Stomach (tissue), 8 donors: ENCODE measurements at regions not wholly inside any gene's neighbourhood (a gene's known extent, or its start where the extent isn't known, plus 50 kb on each side); places are given as distances from the start of the nearest gene placed in this dataset.

ENCODE experiments used
- DNase-seq, 2 donors: peaks; one replicate each; pipeline versions ENCODE4 v3.0.0 to v3.0.0-alpha.2; 2013 to 2019
- H3K27ac ChIP-seq, 5 donors: fragments of 200-600 bp in 4 of 5; sonication (generic) in 4 of 5; one replicate each; pipeline ENCODE4 v1.5.1; 2013 to 2019; ENCODE audit warnings: mild to moderate bottlenecking in 1 of 5, moderate library complexity in 1 of 5
- H3K27me3 ChIP-seq, 3 donors: fragments of 200-600 bp; sonication (generic); one replicate each; pipeline ENCODE4 v1.5.1; 2017 to 2019; ENCODE audit warnings: mixed run types in 1 of 3
- H3K36me3 ChIP-seq, 4 donors: fragments of 200-600 bp; sonication (generic); 1 replicate in 3 of 4; 2 replicates in 1 of 4; pipeline ENCODE4 v1.5.1; 2016 to 2019
- H3K4me1 ChIP-seq, 4 donors: fragments of 200-600 bp; sonication (generic); one replicate each; pipeline ENCODE4 v1.5.1; 2016 to 2019
- H3K4me3 ChIP-seq, 4 donors: fragments of 200-600 bp; sonication (generic) in 3 of 4; one replicate each; pipeline ENCODE4 v1.5.1; 2016 to 2019; ENCODE audit warnings: mild to moderate bottlenecking in 1 of 4
- H3K9me3 ChIP-seq, 4 donors: fragments of 200-600 bp; sonication (generic); one replicate each; pipeline ENCODE4 v1.5.1; 2016 to 2019
- EP300 ChIP-seq: sonication (generic); formaldehyde crosslinking; IDR thresholded peaks from one replicate; pipeline ENCODE4 v1.6.1; 2017; ENCODE audit warnings: antibody characterized with exemption
- POLR2A ChIP-seq, 4 donors: fragments of 450-650 bp; IDR thresholded peaks; one replicate each; pipeline ENCODE4 v1.6.1; 2016; ENCODE audit warnings: antibody characterized with exemption in 4 of 4, control low read depth in 2 of 4, mild to moderate bottlenecking in 1 of 4, moderate library complexity in 1 of 4
- POLR2AphosphoS5 ChIP-seq, 3 donors: sonication (generic); formaldehyde crosslinking; IDR thresholded peaks; one replicate each; pipeline ENCODE4 v1.6.1; 2016; ENCODE audit warnings: antibody characterized with exemption in 3 of 3
- WGBS, 5 donors: extraction: QIAGEN DNeasy Blood & Tissue Kit in 3 of 5; methylation state at CpG; one replicate each; pipeline versions ENCODE4 v1.1.5 to v1.1.7; 2013 to 2018; 5-methylcytosine and 5-hydroxymethylcytosine counted together
- intact Hi-C: fragments of 100-400 bp; cut with DNase I; formaldehyde crosslinking; loops from one replicate; pipeline ENCODE4 v1.15.1; 2023; ENCODE audit warnings: low total_unique reads
- TF ChIP-seq, protein P1 (sequence below), 7 experiments: fragments of 450-650 bp in 4 of 7; fragments of 200-600 bp in 3 of 7; sonication (generic) in 3 of 7; IDR thresholded peaks; one replicate each; pipeline ENCODE4 v1.5.1; 2016 to 2019; ENCODE audit warnings: antibody characterized with exemption in 7 of 7, control low read depth in 2 of 7, mild to moderate bottlenecking in 1 of 7
- donor health status: healthy with polysubstance abuse.
- donor health status: Bipolar disorder and iron deficiency.
- donor health status: healthy.

DNA sequence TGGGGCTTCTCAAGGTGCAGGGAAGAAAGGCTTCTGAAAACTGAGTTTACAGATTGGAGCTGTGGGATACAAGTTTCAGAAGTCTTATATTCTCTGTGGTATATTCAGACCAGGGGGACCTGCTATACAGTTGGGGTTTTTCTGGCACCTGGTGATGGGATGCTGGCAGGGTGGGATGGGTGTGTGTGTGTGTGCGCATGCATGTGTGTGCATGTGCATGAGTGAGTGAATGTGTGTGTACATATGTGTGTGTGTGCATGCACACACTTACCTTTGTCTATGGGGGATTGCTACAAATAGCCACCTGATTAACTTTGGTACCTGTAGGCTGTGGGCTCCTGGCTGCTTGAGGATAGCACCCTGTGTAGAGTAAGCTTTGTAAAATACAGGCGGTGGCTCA, 131.4 kb downstream of the PDCD6IP start:
- Histone ChIP-seq H3K36me3 (no peaks in the 10 kb centered on the region), H3K27ac (no peak overlapping the region), H3K4me1 (no peaks in the 10 kb centered on the region), H3K9me3 (no peaks in the 10 kb centered on the region), H3K4me3 (no peak overlapping the region), H3K27me3 (no peaks in the 10 kb centered on the region)
- DNase-seq = no peak
- TF ChIP-seq POLR2AphosphoS5 (IDR thresholded peaks at IDR 0.05) (no peak), POLR2A (IDR thresholded peaks at IDR 0.05) (no peak), EP300 (no peak)
- TF ChIP-seq, protein P1, sequence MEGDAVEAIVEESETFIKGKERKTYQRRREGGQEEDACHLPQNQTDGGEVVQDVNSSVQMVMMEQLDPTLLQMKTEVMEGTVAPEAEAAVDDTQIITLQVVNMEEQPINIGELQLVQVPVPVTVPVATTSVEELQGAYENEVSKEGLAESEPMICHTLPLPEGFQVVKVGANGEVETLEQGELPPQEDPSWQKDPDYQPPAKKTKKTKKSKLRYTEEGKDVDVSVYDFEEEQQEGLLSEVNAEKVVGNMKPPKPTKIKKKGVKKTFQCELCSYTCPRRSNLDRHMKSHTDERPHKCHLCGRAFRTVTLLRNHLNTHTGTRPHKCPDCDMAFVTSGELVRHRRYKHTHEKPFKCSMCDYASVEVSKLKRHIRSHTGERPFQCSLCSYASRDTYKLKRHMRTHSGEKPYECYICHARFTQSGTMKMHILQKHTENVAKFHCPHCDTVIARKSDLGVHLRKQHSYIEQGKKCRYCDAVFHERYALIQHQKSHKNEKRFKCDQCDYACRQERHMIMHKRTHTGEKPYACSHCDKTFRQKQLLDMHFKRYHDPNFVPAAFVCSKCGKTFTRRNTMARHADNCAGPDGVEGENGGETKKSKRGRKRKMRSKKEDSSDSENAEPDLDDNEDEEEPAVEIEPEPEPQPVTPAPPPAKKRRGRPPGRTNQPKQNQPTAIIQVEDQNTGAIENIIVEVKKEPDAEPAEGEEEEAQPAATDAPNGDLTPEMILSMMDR (IDR thresholded peaks at IDR 0.05) = no peak
- intact Hi-C loops = no loop called here
- WGBS, 5 donors = 77 to 92% (median 85%) methylated on average over 2 of the region's 2 CpGs

DNA sequence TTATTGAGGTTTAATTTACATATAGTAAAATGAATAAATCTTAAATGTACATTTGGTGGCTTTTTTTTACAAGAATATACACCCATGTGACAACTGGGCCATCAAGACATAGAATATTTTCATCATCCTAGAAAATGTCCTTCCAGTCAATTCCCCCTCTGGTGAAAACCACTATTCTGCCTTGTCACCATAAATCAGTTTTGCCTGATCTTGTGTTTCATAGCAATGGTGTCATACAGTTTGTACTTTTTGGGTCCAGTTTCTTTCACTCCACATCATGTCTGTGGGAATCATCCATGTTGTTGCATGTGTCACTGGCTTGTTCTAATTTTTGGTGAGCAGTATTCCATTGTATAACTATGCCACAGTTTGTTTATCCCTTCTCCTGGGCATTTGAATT, 133.1 kb downstream of the PDCD6IP start:
- H3K27ac ChIP-seq = no peak overlapping the region
- intact Hi-C loops = no loop called here

DNA sequence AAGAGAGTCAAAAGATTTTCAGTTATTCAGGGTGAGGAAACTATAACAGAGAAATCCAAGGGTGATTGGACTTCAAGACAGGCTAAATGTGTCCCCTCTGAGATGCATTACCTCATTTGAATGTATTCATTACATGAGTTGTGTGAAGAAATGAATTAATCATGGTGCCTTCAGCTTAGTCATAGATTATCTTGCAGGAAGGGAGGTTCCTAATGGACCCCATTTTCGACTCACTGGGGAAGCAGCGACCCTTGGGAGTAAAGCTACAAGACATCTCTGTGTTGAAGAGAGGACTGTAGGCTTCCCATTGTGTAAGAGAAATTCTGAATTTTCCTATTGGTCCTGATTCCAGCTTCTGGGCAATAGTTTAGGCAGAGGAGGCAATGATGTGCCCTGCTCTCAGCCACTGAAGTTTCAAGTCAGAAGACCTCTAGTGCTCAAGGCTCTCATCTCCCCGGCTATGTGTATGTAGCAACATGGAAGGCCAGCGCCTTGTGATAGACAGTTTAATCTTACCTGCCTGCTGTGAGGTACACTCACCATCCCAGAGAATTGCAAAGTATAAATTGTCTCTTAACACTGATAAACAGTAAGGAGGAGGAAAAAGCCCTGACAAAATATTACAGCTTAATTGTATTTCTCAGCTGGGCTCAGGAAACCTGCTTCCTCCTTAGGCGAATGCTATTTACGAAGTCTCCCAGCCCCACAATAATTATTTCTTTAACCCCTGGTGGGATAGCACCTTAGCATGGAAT, 133.8 kb downstream of the PDCD6IP start:
- no peaks in the 10 kb centered on the region for H3K9me3 ChIP-seq
- TF ChIP-seq POLR2A (IDR thresholded peaks at IDR 0.05) (no peak), POLR2AphosphoS5 (IDR thresholded peaks at IDR 0.05) (no peak), EP300 (no peak)
- TF ChIP-seq, protein P1 (IDR thresholded peaks at IDR 0.05) = no peak
- no peak for DNase-seq
- no peaks in the 10 kb centered on the region for H3K27me3 ChIP-seq
- WGBS, 5 donors = 70 to 86% (median 80%) methylated on average over 6 of the region's 6 CpGs
- intact Hi-C loops = no loop called here
- no peaks in the 10 kb centered on the region for H3K4me1 ChIP-seq
- no peak overlapping the region for H3K27ac ChIP-seq
- H3K4me3 ChIP-seq = no peak overlapping the region
- no peaks in the 10 kb centered on the region for H3K36me3 ChIP-seq

More for the DNA sequence above, 133.1 kb downstream of the PDCD6IP start:
- TF ChIP-seq EP300 (no peak), POLR2A (IDR thresholded peaks at IDR 0.05) (no peak), POLR2AphosphoS5 (IDR thresholded peaks at IDR 0.05) (no peak)
- TF ChIP-seq, protein P1 (IDR thresholded peaks at IDR 0.05) = no peak
- Histone ChIP-seq H3K36me3 (no peaks in the 10 kb centered on the region), H3K27me3 (no peaks in the 10 kb centered on the region), H3K9me3 (no peaks in the 10 kb centered on the region), H3K4me3 (no peak overlapping the region), H3K4me1 (no peaks in the 10 kb centered on the region)
- no peak for DNase-seq

DNA sequence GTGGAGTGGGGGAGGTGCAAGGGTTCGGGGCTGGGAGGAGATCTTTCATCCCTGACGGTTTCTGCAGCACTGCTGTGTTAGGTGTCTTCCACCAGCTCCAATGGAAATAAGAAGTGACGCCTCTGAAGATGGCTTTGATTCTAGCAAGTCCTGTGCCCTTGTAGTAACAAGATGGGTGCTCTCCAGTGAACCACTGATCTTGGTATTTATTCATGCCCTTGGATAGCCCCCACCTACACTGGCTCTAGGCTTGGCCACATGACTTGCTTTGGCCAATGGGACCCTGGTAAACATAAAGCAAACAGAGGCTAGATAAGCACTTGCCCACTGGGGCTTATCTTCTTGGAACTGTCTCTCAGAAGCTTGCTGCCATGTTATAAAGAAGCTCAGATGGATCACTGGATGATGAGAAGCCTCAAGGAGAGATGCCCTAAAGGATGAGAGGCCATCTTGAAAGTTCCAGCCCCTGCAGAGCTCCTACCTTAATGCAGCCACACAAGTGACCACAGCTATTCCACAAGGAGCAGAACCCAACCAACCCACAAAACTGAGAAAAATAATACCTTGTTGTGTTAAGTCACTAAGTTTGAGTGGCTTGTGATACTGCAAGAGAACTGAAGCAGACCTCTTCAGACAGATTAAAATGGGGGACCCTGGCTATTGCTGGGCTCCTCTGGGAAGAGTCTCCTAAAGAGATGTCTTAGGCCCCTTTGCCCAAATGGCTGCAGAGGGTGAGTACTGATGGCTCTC, 137.9 kb downstream of the PDCD6IP start:
- Histone ChIP-seq H3K9me3 (no peaks in the 10 kb centered on the region), H3K36me3 (no peaks in the 10 kb centered on the region), H3K27me3 (no peaks in the 10 kb centered on the region), H3K4me1 (no peaks in the 10 kb centered on the region), H3K27ac (no peak overlapping the region), H3K4me3 (no peak overlapping the region)
- no peak for DNase-seq
- TF ChIP-seq EP300 (no peak), POLR2AphosphoS5 (IDR thresholded peaks at IDR 0.05) (no peak)
- TF ChIP-seq, protein P1 (IDR thresholded peaks at IDR 0.05) = no peak
- WGBS, 5 donors = 61 to 83% (median 68%) methylated on average over 3 of the region's 3 CpGs
- intact Hi-C loops = no loop called here
